ENCODE measurements at regions not wholly inside any gene's neighbourhood (a gene's known extent, or its start where the extent isn't known, plus 50 kb on each side); places are given as distances from the start of the nearest gene placed in this dataset.
"Not testable (repeated sequence)": the region's sequence is repeated elsewhere in the genome, so short reads cannot be mapped to it uniquely, and the experiment has no call there.

DNA sequence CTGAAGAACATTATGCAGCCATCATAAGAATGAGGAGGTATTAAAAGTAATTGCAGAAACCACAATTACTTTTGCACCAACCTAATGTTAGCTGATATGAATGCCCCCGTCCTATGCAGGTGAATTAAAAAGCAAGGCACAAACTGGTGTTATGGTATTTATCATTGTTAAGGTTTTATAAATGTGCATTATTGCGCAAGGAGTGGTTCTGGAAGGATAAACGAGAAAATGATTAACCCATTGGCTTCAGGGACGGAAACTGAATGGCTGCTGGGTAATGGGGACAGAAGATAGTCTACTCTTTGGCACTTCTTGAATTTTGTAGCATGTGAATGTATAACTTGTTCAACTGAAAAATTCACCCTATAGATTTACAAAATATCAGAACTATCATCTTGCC lies 148.6 kb upstream of the SALL4 start:
- ATAC-seq (ENCODE audit: low read depth) (no peak), DNase-seq (no peak)
- POLR2A ChIA-PET, result no interaction called here
- Mint-ChIP-seq H3K27me3 (peaks cover 2% of the 10 kb centered on the region), H3K27ac (no peak overlapping the region), H3K4me1 (peaks cover 1% of the 10 kb centered on the region), H3K4me3 (no peak overlapping the region), H3K9me3 (peaks cover 3% of the 10 kb centered on the region), H3K36me3 (no peaks in the 10 kb centered on the region)

DNA sequence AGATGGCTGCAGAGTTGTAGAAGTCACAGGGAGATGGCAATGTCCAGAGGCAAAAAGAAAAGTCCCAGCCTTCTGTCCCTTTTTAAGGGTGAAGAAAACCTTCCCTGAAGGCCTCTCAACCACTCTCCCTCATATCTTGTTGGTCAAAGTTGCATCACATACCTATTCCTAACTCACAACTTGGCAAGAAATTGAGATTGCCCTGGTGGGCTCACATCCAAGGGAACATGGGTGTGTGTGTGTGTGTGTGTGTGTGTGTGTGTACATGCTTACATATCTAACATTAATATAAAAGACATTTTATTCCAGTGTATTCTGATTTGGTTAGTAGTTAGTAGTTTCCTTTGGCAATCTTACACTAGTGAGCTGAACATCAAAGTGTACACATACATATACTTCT lies 144.3 kb upstream of the SALL4 start:
- POLR2A ChIA-PET, result no interaction called here
- peaks cover 4% of the 10 kb centered on the region for H3K27me3 Mint-ChIP-seq

DNA sequence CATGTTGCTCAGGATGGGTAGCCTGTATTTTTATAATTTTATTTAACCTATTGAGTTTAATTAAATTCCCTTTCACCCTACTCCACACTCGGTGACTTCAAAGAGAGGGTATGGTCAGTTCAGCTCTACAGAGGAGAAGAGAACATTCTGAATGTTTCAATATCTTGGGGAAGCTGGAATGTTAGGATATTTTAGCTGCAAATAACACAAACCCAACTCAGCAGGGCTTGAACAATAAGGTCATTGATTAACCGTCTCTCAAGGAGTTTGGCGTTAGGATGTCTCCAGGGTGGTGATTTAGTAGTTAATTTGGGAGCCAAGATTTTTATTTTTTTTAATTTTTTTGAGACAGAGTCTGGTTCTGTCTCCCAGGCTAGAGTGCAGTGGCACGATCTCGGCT lies 143.6 kb upstream of the SALL4 start:
- peaks cover 1% of the 10 kb centered on the region for H3K4me1 Mint-ChIP-seq
- peaks cover 4% of the 10 kb centered on the region for H3K27me3 Mint-ChIP-seq
- no peak overlapping the region for H3K4me3 Mint-ChIP-seq
- H3K36me3 Mint-ChIP-seq, result no peaks in the 10 kb centered on the region
- H3K9me3 Mint-ChIP-seq, result no peaks in the 10 kb centered on the region
- POLR2A ChIA-PET, result no interaction called here
- no peak for DNase-seq
- no peak overlapping the region for H3K27ac Mint-ChIP-seq
- no peak for ATAC-seq (ENCODE audit: low read depth)

More for the DNA sequence above, 144.3 kb upstream of the SALL4 start:
- Mint-ChIP-seq H3K27ac (no peak overlapping the region), H3K4me3 (no peak overlapping the region), H3K36me3 (no peaks in the 10 kb centered on the region), H3K9me3 (no peaks in the 10 kb centered on the region), H3K4me1 (peaks cover 1% of the 10 kb centered on the region)
- ATAC-seq (ENCODE audit: low read depth), result no peak
- DNase-seq, result no peak

- DNase-seq, result no peak
- no peak overlapping the region for H3K27ac Mint-ChIP-seq
- ATAC-seq (ENCODE audit: low read depth), result no peak
- no peaks in the 10 kb centered on the region for H3K9me3 Mint-ChIP-seq
- peaks cover 4% of the 10 kb centered on the region for H3K27me3 Mint-ChIP-seq
- peaks cover 1% of the 10 kb centered on the region for H3K4me1 Mint-ChIP-seq
- H3K4me3 Mint-ChIP-seq, result no peak overlapping the region
- H3K36me3 Mint-ChIP-seq, result no peaks in the 10 kb centered on the region
- POLR2A ChIA-PET, result no interaction called here
These were observed 142.9 kb upstream of the SALL4 start for GRCh38 chr20:51945177-51945576.

DNA sequence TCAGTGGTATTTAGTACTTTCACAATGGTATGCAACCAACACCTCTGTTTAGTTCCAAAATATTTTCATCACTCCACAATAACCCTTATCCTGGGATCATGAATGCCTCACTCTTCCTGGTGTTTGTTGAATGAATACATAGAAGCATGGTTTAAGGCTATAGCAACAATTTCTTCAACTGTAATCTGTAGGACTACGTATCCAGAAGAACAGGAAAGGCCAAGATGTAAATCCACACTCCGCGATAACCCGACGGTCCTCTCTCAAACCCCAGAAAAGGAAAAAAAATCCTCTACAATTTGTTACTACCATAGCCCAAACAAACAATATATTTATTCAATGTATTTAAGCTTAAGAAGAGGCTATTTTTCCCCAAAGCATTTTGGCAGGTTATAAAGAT lies 141.4 kb upstream of the SALL4 start:
- Mint-ChIP-seq H3K4me1 (peaks cover 1% of the 10 kb centered on the region), H3K27ac (no peak overlapping the region), H3K4me3 (no peak overlapping the region), H3K36me3 (no peaks in the 10 kb centered on the region), H3K9me3 (no peaks in the 10 kb centered on the region), H3K27me3 (peaks cover 4% of the 10 kb centered on the region)
- POLR2A ChIA-PET, result no interaction called here
- ATAC-seq (ENCODE audit: low read depth) (no peak), DNase-seq (no peak)

- DNase-seq; H3K27ac Mint-ChIP-seq; H3K4me1 Mint-ChIP-seq; H3K36me3 Mint-ChIP-seq; H3K27me3 Mint-ChIP-seq; ATAC-seq (ENCODE audit: low read depth); POLR2A ChIA-PET; H3K9me3 Mint-ChIP-seq; H3K4me3 Mint-ChIP-seq: not testable (repeated sequence)
These were observed 141.0 kb upstream of the SALL4 start for GRCh38 chr20:51943326-51943725.

DNA sequence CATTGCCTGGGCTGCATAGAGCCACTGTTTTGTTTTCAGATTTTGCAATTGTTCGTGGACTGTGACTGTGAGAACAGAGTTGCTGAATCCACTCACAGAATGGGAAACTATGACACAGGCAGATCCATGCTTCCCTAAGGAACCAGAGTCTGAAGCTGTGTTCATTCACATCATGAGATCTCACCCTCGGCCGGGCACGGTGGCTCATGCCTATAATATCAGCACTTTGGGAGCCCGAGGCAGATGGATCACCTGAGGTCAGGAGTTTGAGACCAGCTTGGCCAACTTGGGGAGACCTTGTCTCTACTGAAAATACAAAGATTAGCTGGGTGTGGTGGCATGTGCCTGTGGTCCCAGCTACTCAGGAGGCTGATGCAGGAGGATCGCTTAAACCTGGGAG lies 139.2 kb upstream of the SALL4 start:
- H3K4me3 Mint-ChIP-seq, result no peak overlapping the region
- no peaks in the 10 kb centered on the region for H3K36me3 Mint-ChIP-seq
- H3K27me3 Mint-ChIP-seq, result peaks cover 4% of the 10 kb centered on the region
- POLR2A ChIA-PET, result no interaction called here
- no peaks in the 10 kb centered on the region for H3K4me1 Mint-ChIP-seq
- H3K27ac Mint-ChIP-seq, result no peak overlapping the region
- ATAC-seq (ENCODE audit: low read depth) (no peak), DNase-seq (no peak)
- H3K9me3 Mint-ChIP-seq, result no peaks in the 10 kb centered on the region

GRCh38 chr20:51939259-51939585 lies 136.9 kb upstream of the SALL4 start:
- H3K4me1 Mint-ChIP-seq, result no peaks in the 10 kb centered on the region
- no peak for DNase-seq
- H3K36me3 Mint-ChIP-seq, result no peaks in the 10 kb centered on the region
- H3K27ac Mint-ChIP-seq, result no peak overlapping the region
- POLR2A ChIA-PET, result no interaction called here
- H3K4me3 Mint-ChIP-seq, result no peak overlapping the region
- peaks cover 3% of the 10 kb centered on the region for H3K27me3 Mint-ChIP-seq
- ATAC-seq (ENCODE audit: low read depth), result no peak
- H3K9me3 Mint-ChIP-seq, result no peaks in the 10 kb centered on the region

DNA sequence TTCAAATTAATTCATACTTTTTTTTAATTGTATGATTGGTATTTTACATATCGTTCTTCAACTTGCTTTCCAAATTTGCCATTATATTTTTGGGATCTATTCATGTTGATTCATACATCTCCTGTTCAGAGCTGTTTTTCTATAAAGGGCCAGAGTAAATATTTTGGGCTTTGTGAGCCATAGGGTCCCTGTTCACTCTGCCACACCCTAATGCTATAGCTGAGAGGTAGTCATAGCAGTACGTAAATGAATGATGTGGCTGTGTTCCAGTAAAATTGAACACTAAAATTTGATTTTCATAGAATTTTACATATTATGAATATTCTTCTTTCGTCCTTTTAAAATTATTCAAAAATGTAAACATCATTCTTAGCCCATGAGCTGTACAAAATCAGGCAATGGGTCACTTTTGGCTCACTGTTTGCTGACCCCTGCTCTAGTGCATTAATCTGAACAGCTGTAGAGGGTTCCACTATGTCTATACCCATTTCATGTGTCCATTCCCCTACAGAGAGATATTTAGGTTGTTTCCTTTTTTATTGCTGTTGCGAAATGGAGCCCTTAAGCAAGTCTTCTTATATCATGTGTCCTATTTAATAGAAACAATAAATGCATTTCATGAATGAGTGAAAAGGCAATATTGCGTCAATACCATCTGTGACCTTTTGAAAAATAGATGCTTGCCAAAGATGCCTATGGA lies 136.4 kb upstream of the SALL4 start:
- peaks cover 3% of the 10 kb centered on the region for H3K27me3 Mint-ChIP-seq
- ATAC-seq (ENCODE audit: low read depth) (no peak), DNase-seq (no peak)
- no peak overlapping the region for H3K27ac Mint-ChIP-seq
- H3K36me3 Mint-ChIP-seq, result no peaks in the 10 kb centered on the region
- H3K4me3 Mint-ChIP-seq, result no peak overlapping the region
- no peaks in the 10 kb centered on the region for H3K4me1 Mint-ChIP-seq
- H3K9me3 Mint-ChIP-seq, result no peaks in the 10 kb centered on the region
- POLR2A ChIA-PET, result no interaction called here

DNA sequence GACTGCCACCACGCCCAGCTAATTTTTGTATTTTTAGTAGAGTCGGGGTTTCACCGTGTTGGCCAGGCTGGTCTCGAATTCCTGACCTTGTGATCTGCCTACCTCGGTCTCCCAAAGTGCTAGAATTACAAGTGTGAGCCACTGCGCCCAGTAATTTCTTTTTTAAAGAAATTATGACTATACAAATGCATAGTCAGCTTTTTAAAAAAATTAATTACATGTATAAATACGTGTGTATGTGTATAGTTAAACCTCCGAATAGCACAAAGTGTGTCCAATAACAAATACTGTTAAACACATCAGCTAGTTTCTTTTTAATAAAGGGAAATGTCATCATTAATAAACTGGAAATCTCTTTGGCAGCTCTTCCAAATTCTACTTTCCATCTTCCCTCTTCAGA lies 135.5 kb upstream of the SALL4 start:
- ATAC-seq (ENCODE audit: low read depth) (no peak), DNase-seq (no peak)
- Mint-ChIP-seq H3K27ac (no peak overlapping the region), H3K27me3 (peaks cover 3% of the 10 kb centered on the region), H3K4me1 (no peaks in the 10 kb centered on the region), H3K9me3 (no peaks in the 10 kb centered on the region), H3K36me3 (no peaks in the 10 kb centered on the region), H3K4me3 (no peak overlapping the region)
- POLR2A ChIA-PET, result no interaction called here

GRCh38 chr20:51936377-51936776 lies 134.1 kb upstream of the SALL4 start:
- peaks cover 3% of the 10 kb centered on the region for H3K27me3 Mint-ChIP-seq
- POLR2A ChIA-PET, result no interaction called here
- H3K36me3 Mint-ChIP-seq, result no peaks in the 10 kb centered on the region
- no peak for DNase-seq
- no peak overlapping the region for H3K4me3 Mint-ChIP-seq
- H3K27ac Mint-ChIP-seq, result no peak overlapping the region
- no peaks in the 10 kb centered on the region for H3K9me3 Mint-ChIP-seq
- H3K4me1 Mint-ChIP-seq, result no peaks in the 10 kb centered on the region
- no peak for ATAC-seq (ENCODE audit: low read depth)

DNA sequence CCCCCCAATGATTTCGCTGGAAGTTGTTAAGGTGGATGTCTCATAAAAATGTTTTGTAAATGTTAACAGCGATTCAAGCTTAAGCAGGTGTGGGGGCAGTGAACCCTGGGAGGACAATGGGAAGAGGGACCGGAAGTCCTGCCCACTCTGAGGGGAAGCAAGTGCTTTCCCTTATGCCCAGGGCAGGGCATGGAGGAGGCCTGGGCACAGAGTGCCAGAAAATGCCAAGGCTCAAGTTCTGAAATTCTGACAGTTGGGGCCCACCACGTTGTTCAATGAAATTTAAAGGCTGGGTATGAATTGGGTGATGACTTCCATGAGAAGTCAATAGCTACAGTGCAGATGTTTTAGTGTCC lies 132.7 kb upstream of the SALL4 start:
- no peaks in the 10 kb centered on the region for H3K4me1 Mint-ChIP-seq
- no peak for DNase-seq
- H3K4me3 Mint-ChIP-seq, result no peak overlapping the region
- no peaks in the 10 kb centered on the region for H3K36me3 Mint-ChIP-seq
- H3K27me3 Mint-ChIP-seq, result peaks cover 3% of the 10 kb centered on the region
- no peaks in the 10 kb centered on the region for H3K9me3 Mint-ChIP-seq
- H3K27ac Mint-ChIP-seq, result no peak overlapping the region
- ATAC-seq (ENCODE audit: low read depth), result no peak
- POLR2A ChIA-PET, result no interaction called here

DNA sequence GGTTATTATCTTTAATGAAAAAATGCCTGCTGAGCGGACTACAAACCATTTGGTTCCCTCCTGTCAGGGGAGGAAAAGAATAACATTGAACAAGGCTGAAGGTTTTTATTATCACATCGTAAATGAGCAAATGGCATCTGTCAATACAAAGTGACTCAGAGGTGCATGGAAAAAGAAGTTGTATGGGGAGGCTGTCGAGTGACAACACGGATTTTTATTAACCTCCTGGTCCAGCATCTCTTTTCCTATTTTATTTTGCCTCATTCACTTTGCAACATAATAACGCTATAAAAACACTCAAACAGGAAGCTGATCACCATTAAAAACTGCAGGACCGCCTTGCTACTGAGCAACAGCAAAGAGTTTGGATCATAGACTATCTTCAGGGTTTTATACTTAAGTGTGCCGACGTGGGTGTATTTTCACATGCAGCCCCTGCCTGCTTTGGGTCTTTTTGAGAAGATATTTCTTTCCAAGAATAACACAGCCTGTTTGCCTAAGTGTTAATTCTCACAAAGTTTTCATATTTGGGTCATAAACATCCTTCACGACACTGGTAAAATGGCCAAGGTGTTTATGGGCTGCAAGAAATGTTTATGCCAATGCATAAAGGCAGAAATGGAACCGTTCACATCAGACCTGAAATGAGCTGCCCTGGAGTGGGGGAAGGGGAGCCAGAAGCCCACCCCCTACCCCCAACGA lies 132.1 kb upstream of the SALL4 start:
- Mint-ChIP-seq H3K27me3 (peaks cover 3% of the 10 kb centered on the region), H3K9me3 (no peaks in the 10 kb centered on the region), H3K27ac (no peak overlapping the region), H3K4me1 (no peaks in the 10 kb centered on the region), H3K36me3 (no peaks in the 10 kb centered on the region), H3K4me3 (no peak overlapping the region)
- DNase-seq (no peak), ATAC-seq (ENCODE audit: low read depth) (no peak)
- POLR2A ChIA-PET, result no interaction called here

DNA sequence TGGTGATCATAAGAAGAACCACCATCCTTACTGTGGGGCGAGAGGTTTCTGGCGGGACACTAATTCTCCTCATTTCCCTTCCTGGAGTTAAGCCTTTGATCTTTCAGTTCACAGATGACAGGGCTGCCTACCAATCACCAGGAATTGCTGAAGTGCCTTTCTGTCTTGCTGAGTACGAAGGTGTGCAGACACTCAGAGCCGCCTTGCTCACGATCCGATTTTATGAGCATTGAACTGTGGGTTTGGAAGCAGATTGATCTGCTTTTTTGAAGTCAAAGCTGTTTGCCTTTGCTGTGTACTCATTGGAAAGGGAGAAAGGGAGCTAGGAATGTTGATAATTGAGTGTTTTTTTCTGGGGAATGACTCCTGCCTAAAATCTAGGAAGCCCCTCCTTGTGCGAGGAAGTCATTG lies 129.1 kb upstream of the SALL4 start:
- H3K27ac Mint-ChIP-seq, result no peak overlapping the region
- no peaks in the 10 kb centered on the region for H3K9me3 Mint-ChIP-seq
- ATAC-seq (ENCODE audit: low read depth) (no peak), DNase-seq (no peak)
- peaks cover 3% of the 10 kb centered on the region for H3K27me3 Mint-ChIP-seq
- no peak overlapping the region for H3K4me3 Mint-ChIP-seq
- POLR2A ChIA-PET, result no interaction called here
- H3K4me1 Mint-ChIP-seq, result peaks cover 3% of the 10 kb centered on the region
- no peaks in the 10 kb centered on the region for H3K36me3 Mint-ChIP-seq

DNA sequence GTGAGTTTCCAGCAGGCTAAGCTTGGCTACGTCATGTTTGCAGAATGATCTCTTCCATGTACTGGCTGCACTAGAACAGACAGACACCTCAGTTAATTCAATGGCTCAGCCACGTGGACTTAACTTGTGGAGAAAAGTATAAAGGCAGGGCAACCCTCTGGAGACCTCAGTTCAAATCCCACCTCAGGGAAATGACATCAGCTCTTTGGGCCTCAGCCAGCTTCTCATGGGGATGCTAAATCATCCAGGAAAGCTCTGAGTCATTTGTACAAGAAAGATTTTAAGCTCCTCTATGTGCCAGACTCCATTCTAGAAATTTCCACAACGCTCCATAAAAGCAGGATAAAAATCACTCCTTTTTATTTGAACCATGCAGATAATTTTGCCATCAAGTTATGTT lies 128.5 kb upstream of the SALL4 start:
- Mint-ChIP-seq H3K4me1 (peaks cover 3% of the 10 kb centered on the region), H3K27me3 (peaks cover 3% of the 10 kb centered on the region), H3K36me3 (no peaks in the 10 kb centered on the region), H3K9me3 (no peaks in the 10 kb centered on the region), H3K27ac (no peak overlapping the region), H3K4me3 (no peak overlapping the region)
- ATAC-seq (ENCODE audit: low read depth) (no peak), DNase-seq (no peak)
- POLR2A ChIA-PET, result no interaction called here

Data from activated naive CD8-positive, alpha-beta T cell treated with anti-CD3 and anti-CD28 coated beads, Interleukin-2, amount 10 ng/mL, durations not matched to agents 7 days and 5 days (primary cell).